ENCODE measurements at regions not wholly inside any gene's neighbourhood (a gene's known extent, or its start where the extent isn't known, plus 50 kb on each side); places are given as distances from the start of the nearest gene placed in this dataset.

- no peaks in the 10 kb centered on the region for H3K4me1 ChIP-seq (replicated peaks; ENCODE audit: insufficient read depth)
- no peaks in the 10 kb centered on the region for H3K27me3 ChIP-seq (ENCODE audit: insufficient read depth, low read depth)
- no peaks in the 10 kb centered on the region for H3F3A ChIP-seq (ENCODE audit: insufficient read depth, low read depth)
- no peak overlapping the region for H3K4me3 ChIP-seq
- ChIA-PET POLR2A (ENCODE audit: unreplicated experiment) (no interaction called here), CTCF (no interaction called here)
- H3K27ac ChIP-seq = no peak overlapping the region
- H3K9me3 ChIP-seq (ENCODE audit: insufficient read depth, low read depth) = no peaks in the 10 kb centered on the region
- DNase-seq = no peak
- no peaks in the 10 kb centered on the region for H3K9me2 ChIP-seq (ENCODE audit: insufficient read depth)
- intact Hi-C loops (cut with micrococcal nuclease; ENCODE audit: unreplicated experiment) = loop anchor here (10.0 kb wide), 1 partner anchor 1193 kb away; no protein-coding TSS in a partner anchor
- no peak overlapping the region for H2AFZ ChIP-seq
- H4K20me1 ChIP-seq (ENCODE audit: insufficient read depth) = no peaks in the 10 kb centered on the region
- no peak for TF ChIP-seq EZH2 (IDR thresholded peaks at IDR 0.05; ENCODE audit: low read depth)
- no peak for TF ChIP-seq CTCF (conservative IDR thresholded peaks at IDR 0.05)
- no TSS peak for BruUV-seq (replicated peaks)
- no peaks in the 10 kb centered on the region for H3K36me3 ChIP-seq (ENCODE audit: low read depth)
- no peak overlapping the region for H3K4me2 ChIP-seq
- H3K79me2 ChIP-seq (ENCODE audit: low read depth) = no peaks in the 10 kb centered on the region
Observed at GRCh38 chr10:36391405-36391804, 734.0 kb upstream of the ANKRD30A start.

GRCh38 chr10:36390221-36390620, 735.2 kb upstream of the ANKRD30A start:
- DNase-seq = no peak
- intact Hi-C loops (cut with micrococcal nuclease; ENCODE audit: unreplicated experiment) = loop anchor here (10.0 kb wide), 1 partner anchor 1195 kb away; no protein-coding TSS in a partner anchor
- H2AFZ ChIP-seq = no peak overlapping the region
- no TSS peak for BruUV-seq (replicated peaks)
- no peaks in the 10 kb centered on the region for H3K27me3 ChIP-seq (ENCODE audit: insufficient read depth, low read depth)
- no peaks in the 10 kb centered on the region for H3K4me1 ChIP-seq (replicated peaks; ENCODE audit: insufficient read depth)
- H3K4me3 ChIP-seq = no peak overlapping the region
- no peaks in the 10 kb centered on the region for H3K9me2 ChIP-seq (ENCODE audit: insufficient read depth)
- CTCF ChIA-PET = no interaction called here
- POLR2A ChIA-PET (ENCODE audit: unreplicated experiment) = no interaction called here
- no peaks in the 10 kb centered on the region for H4K20me1 ChIP-seq (ENCODE audit: insufficient read depth)
- no peak overlapping the region for H3K4me2 ChIP-seq
- H3K27ac ChIP-seq = no peak overlapping the region
- H3K79me2 ChIP-seq (ENCODE audit: low read depth) = no peaks in the 10 kb centered on the region
- no peaks in the 10 kb centered on the region for H3F3A ChIP-seq (ENCODE audit: insufficient read depth, low read depth)
- H3K9me3 ChIP-seq (ENCODE audit: insufficient read depth, low read depth) = no peaks in the 10 kb centered on the region
- TF ChIP-seq CTCF (conservative IDR thresholded peaks at IDR 0.05) (no peak), EZH2 (IDR thresholded peaks at IDR 0.05; ENCODE audit: low read depth) (no peak)
- H3K36me3 ChIP-seq (ENCODE audit: low read depth) = no peaks in the 10 kb centered on the region

GRCh38 chr10:36388166-36388565, 737.2 kb upstream of the ANKRD30A start:
- Histone ChIP-seq H3K9me3 (ENCODE audit: insufficient read depth, low read depth) (no peaks in the 10 kb centered on the region), H3K9me2 (ENCODE audit: insufficient read depth) (no peaks in the 10 kb centered on the region), H3K4me1 (replicated peaks; ENCODE audit: insufficient read depth) (no peaks in the 10 kb centered on the region), H2AFZ (no peak overlapping the region), H3K36me3 (ENCODE audit: low read depth) (no peaks in the 10 kb centered on the region), H3K4me3 (no peak overlapping the region), H3K27ac (no peak overlapping the region), H3K79me2 (ENCODE audit: low read depth) (no peaks in the 10 kb centered on the region), H3K27me3 (ENCODE audit: insufficient read depth, low read depth) (no peaks in the 10 kb centered on the region), H4K20me1 (ENCODE audit: insufficient read depth) (no peaks in the 10 kb centered on the region), H3F3A (ENCODE audit: insufficient read depth, low read depth) (no peaks in the 10 kb centered on the region), H3K4me2 (no peak overlapping the region)
- CTCF ChIA-PET = no interaction called here
- no peak for TF ChIP-seq EZH2 (IDR thresholded peaks at IDR 0.05; ENCODE audit: low read depth)
- TF ChIP-seq CTCF (conservative IDR thresholded peaks at IDR 0.05) = no peak
- BruUV-seq (replicated peaks) = no TSS peak
- POLR2A ChIA-PET (ENCODE audit: unreplicated experiment) = no interaction called here
- intact Hi-C loops (cut with micrococcal nuclease; ENCODE audit: unreplicated experiment) = no loop called here
- no peak for DNase-seq
